OCI-LY1 (cell line): ENCODE measurements at regions not wholly inside any gene's neighbourhood (a gene's known extent, or its start where the extent isn't known, plus 50 kb on each side); places are given as distances from the start of the nearest gene placed in this dataset.

Source experiments
- H2AFZ ChIP-seq: fragments of 200-600 bp; sonication (generic), shearing (Covaris generic); 2 replicates; pipeline ENCODE4 v1.6.0; 2014; ENCODE audit warnings: antibody characterized with exemption, mild to moderate bottlenecking, low read length
- H3F3A ChIP-seq: fragments of 200-600 bp; sonication (generic), shearing (Covaris generic); 2 replicates; pipeline ENCODE4 v1.6.0; 2014; ENCODE audit warnings: mild to moderate bottlenecking, antibody characterized with exemption, low read length, moderate library complexity; ENCODE audit not compliant: insufficient read depth
- H3K27ac ChIP-seq: fragments of 200-600 bp; sonication (generic); 2 replicates; pipeline ENCODE4 v1.5.1; 2014; ENCODE audit warnings: low read length, mixed run types, mild to moderate bottlenecking, low read depth; ENCODE audit not compliant: poor library complexity, severe bottlenecking
- H3K27me3 ChIP-seq: fragments of 200-600 bp; sonication (generic); 2 replicates; pipeline ENCODE4 v1.6.0; 2014; ENCODE audit warnings: antibody characterized with exemption, mild to moderate bottlenecking, low read length, moderate library complexity; ENCODE audit not compliant: insufficient read depth
- H3K36me3 ChIP-seq: fragments of 200-600 bp; sonication (generic); 2 replicates; pipeline ENCODE4 v1.6.1; 2014; ENCODE audit warnings: mild to moderate bottlenecking, antibody characterized with exemption, low read length, moderate library complexity, mixed read lengths; ENCODE audit not compliant: insufficient read depth
- H3K4me1 ChIP-seq: fragments of 200-600 bp; sonication (generic); 2 replicates; pipeline ENCODE4 v1.5.1; 2014; ENCODE audit warnings: mild to moderate bottlenecking, low read length, moderate library complexity; ENCODE audit not compliant: insufficient read depth, severe bottlenecking
- H3K4me2 ChIP-seq: fragments of 200-600 bp; sonication (generic), shearing (Covaris generic); 2 replicates; pipeline ENCODE4 v1.6.1; 2014; ENCODE audit warnings: low read length
- H3K4me3 ChIP-seq: fragments of 200-600 bp; sonication (generic); 2 replicates; pipeline ENCODE4 v1.5.1; 2014; ENCODE audit warnings: low read length, low read depth, mild to moderate bottlenecking, mixed read lengths; ENCODE audit not compliant: poor library complexity, severe bottlenecking
- H3K79me2 ChIP-seq: fragments of 200-600 bp; shearing (Covaris generic); 2 replicates; pipeline ENCODE4 v1.6.1; 2016; ENCODE audit warnings: mixed run types, low read length, mixed read lengths; ENCODE audit not compliant: insufficient read depth
- H3K9ac ChIP-seq: fragments of 200-600 bp; sonication (generic), shearing (Covaris generic); 2 replicates; pipeline ENCODE4 v1.6.1; 2014; ENCODE audit warnings: mild to moderate bottlenecking, low read length, mixed read lengths
- H3K9me2 ChIP-seq: fragments of 200-600 bp; sonication (generic), shearing (Covaris generic); 2 replicates; pipeline ENCODE4 v1.6.1; 2014; ENCODE audit warnings: low read depth, mild to moderate bottlenecking, low read length, mixed read lengths
- H3K9me3 ChIP-seq: fragments of 200-600 bp; shearing (Covaris generic); 2 replicates; pipeline ENCODE4 v1.6.1; 2014; ENCODE audit warnings: low read length, mixed read lengths
- H4K20me1 ChIP-seq: fragments of 200-600 bp; sonication (generic), shearing (Covaris generic); 2 replicates; pipeline ENCODE4 v1.6.0; 2016; ENCODE audit warnings: mild to moderate bottlenecking, low read length; ENCODE audit not compliant: insufficient read depth
- EZH2 ChIP-seq: fragments of 200-600 bp; sonication (generic), shearing (Covaris generic); IDR thresholded peaks from 2 replicates; pipeline ENCODE4 v1.8.0; 2017; ENCODE audit warnings: borderline replicate concordance, mixed run types, mild to moderate bottlenecking, antibody characterized with exemption, low read length, moderate library complexity, mixed read lengths
- TF ChIP-seq, protein P1 (sequence below): fragments of 200-600 bp; sonication (generic), shearing (Covaris generic); IDR thresholded peaks from 2 replicates; pipeline ENCODE4 v1.5.1; 2017; ENCODE audit warnings: mild to moderate bottlenecking, antibody characterized with exemption, low read length, moderate library complexity, mixed read lengths

GRCh38 chr10:123496375-123496774 is 169.8 kb upstream of the GPR26 start:
- no peak overlapping the region for H3K9ac ChIP-seq
- H2AFZ ChIP-seq = no peak overlapping the region
- H3K9me3 ChIP-seq = no peaks in the 10 kb centered on the region
- H3K36me3 ChIP-seq = no peaks in the 10 kb centered on the region
- no peaks in the 10 kb centered on the region for H4K20me1 ChIP-seq
- no peaks in the 10 kb centered on the region for H3K27me3 ChIP-seq
- H3K79me2 ChIP-seq = no peaks in the 10 kb centered on the region
- no peaks in the 10 kb centered on the region for H3K9me2 ChIP-seq
- no peaks in the 10 kb centered on the region for H3K4me1 ChIP-seq
- H3F3A ChIP-seq = no peaks in the 10 kb centered on the region
- H3K4me3 ChIP-seq = no peak overlapping the region
- TF ChIP-seq, protein P1, sequence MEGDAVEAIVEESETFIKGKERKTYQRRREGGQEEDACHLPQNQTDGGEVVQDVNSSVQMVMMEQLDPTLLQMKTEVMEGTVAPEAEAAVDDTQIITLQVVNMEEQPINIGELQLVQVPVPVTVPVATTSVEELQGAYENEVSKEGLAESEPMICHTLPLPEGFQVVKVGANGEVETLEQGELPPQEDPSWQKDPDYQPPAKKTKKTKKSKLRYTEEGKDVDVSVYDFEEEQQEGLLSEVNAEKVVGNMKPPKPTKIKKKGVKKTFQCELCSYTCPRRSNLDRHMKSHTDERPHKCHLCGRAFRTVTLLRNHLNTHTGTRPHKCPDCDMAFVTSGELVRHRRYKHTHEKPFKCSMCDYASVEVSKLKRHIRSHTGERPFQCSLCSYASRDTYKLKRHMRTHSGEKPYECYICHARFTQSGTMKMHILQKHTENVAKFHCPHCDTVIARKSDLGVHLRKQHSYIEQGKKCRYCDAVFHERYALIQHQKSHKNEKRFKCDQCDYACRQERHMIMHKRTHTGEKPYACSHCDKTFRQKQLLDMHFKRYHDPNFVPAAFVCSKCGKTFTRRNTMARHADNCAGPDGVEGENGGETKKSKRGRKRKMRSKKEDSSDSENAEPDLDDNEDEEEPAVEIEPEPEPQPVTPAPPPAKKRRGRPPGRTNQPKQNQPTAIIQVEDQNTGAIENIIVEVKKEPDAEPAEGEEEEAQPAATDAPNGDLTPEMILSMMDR = no peak
- TF ChIP-seq EZH2 = no peak
- no peak overlapping the region for H3K27ac ChIP-seq
- no peak overlapping the region for H3K4me2 ChIP-seq

GRCh38 chr10:123496996-123497660 is 169.0 kb upstream of the GPR26 start:
- no peak overlapping the region for H3K27ac ChIP-seq
- no peak overlapping the region for H3K4me3 ChIP-seq
- H3K36me3 ChIP-seq = no peaks in the 10 kb centered on the region
- H3K27me3 ChIP-seq = no peaks in the 10 kb centered on the region
- H2AFZ ChIP-seq = no peak overlapping the region
- no peaks in the 10 kb centered on the region for H3K9me2 ChIP-seq
- no peak overlapping the region for H3K9ac ChIP-seq
- H4K20me1 ChIP-seq = no peaks in the 10 kb centered on the region
- no peak overlapping the region for H3K4me2 ChIP-seq
- TF ChIP-seq, protein P1 = no peak
- TF ChIP-seq EZH2 = no peak
- H3K79me2 ChIP-seq = no peaks in the 10 kb centered on the region
- H3K4me1 ChIP-seq = no peaks in the 10 kb centered on the region
- no peaks in the 10 kb centered on the region for H3F3A ChIP-seq
- H3K9me3 ChIP-seq = no peaks in the 10 kb centered on the region

- H3K9me3 ChIP-seq = no peaks in the 10 kb centered on the region
- H3F3A ChIP-seq = no peaks in the 10 kb centered on the region
- no peaks in the 10 kb centered on the region for H3K36me3 ChIP-seq
- no peak overlapping the region for H3K4me2 ChIP-seq
- no peaks in the 10 kb centered on the region for H3K79me2 ChIP-seq
- no peak overlapping the region for H2AFZ ChIP-seq
- no peaks in the 10 kb centered on the region for H3K27me3 ChIP-seq
- H3K4me1 ChIP-seq = no peaks in the 10 kb centered on the region
- no peak overlapping the region for H3K9ac ChIP-seq
- no peak overlapping the region for H3K4me3 ChIP-seq
- no peak overlapping the region for H3K27ac ChIP-seq
- H3K9me2 ChIP-seq = no peaks in the 10 kb centered on the region
- no peaks in the 10 kb centered on the region for H4K20me1 ChIP-seq
- TF ChIP-seq EZH2 = no peak
- TF ChIP-seq, protein P1 = no peak
Measured at GRCh38 chr10:123500110-123500509, 166.0 kb upstream of the GPR26 start.
